Inflammatory macrophage treated with lipopolysaccharide for 1 hour (primary cell): ENCODE measurements at regions not wholly inside any gene's neighbourhood (a gene's known extent, or its start where the extent isn't known, plus 50 kb on each side); places are given as distances from the start of the nearest gene placed in this dataset.

ENCODE experiments used
- DNase-seq, 2 donors: peaks; one replicate each; pipeline ENCODE4 v3.0.0-alpha.2; 2020 to 2022

DNA sequence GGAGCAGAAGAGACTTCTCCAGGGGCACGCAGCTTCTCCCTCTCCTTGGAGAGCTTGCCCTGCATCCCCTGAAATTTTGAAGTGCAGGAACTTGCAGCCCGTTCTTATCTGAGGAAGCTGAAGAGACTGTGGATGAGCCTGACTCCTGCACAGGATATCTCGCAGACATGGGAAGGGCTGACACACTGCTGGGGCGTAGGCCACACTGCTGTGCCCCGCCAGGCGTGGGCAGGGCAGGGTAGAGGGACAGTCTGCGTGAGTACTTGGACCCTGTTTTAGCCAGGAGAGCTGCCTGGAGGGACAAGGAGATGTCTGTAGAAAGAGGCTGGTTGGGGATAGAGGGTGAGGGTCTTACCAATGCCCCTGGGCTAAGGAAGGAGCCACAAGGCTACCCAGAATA is 353.7 kb upstream of the NBEA start:
- no peak for DNase-seq

DNA sequence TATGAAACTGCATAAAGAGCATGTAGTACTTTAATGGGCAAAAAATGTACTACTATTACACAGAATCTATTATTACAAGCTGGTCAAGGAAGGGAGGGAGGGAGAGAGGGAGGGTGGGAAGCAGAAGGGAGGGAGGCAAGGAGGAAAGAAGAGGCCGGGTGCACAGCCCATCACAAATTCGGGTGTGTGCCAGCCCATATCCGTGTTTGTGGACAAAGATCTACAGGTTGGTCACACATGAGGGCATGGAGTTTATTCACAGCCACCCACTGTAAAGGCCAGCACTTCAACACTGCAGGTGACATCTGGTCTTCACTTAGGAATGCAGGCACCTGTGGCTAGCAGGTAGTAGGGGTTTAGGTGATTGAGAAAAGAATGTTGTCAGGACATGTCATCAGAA is 352.5 kb upstream of the NBEA start:
- DNase-seq: no peak

- DNase-seq: no peak
These were observed 350.9 kb upstream of the NBEA start for GRCh38 chr13:34591129-34591528.

DNA sequence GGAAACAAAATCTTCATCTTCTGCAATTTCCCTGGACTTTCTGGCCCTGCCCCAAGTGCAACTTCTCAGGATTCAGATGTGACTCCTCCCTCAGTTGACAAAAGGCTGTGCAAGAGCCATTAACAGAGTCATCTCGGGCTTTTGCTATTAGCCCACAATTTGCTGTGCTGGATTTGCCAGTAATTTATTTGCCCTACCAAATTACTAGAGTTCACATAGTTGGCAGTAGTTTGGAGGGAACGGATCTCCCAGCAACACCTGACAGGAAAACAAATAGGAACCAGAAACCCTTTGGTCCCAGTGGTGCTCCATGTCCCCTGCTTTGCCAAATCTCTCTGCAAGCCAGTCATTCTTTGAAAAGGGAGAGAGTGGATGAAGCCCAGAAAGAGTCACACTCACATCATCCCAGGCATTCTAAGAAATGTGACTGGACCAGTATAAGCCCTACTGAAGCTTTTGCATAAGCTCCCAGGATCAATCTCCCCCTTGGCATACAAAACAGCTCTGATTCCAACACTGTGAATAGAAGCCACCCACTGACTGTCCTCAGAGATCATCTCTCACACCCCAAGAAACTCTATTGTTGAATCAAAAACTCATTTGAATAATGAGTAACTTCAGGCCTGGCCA is 350.1 kb upstream of the NBEA start:
- no peak for DNase-seq

- no peak for DNase-seq
These were observed 348.4 kb upstream of the NBEA start for GRCh38 chr13:34593658-34594057.

GRCh38 chr13:34594507-34594906 is 347.6 kb upstream of the NBEA start:
- DNase-seq: no peak

DNA sequence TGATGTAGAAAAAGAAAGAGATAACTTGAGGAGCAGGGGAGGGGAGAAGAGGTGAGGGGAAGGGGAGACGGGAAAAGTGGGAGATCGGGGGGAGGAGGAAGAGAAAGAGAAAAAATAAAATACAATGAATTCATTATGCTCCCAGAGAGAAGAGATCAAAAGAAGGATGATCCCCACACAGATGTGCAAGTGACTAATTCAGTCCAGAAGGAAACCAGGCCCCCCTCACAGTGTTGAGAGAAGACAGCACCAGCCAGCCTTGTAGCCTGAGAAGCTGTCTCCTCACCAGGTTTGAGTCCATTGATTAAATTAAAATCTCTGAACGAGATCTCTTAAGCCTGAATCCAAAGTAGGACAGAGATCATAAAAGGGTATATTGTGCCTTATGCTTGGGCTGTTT is 333.7 kb upstream of the NBEA start:
- DNase-seq: no peak

DNA sequence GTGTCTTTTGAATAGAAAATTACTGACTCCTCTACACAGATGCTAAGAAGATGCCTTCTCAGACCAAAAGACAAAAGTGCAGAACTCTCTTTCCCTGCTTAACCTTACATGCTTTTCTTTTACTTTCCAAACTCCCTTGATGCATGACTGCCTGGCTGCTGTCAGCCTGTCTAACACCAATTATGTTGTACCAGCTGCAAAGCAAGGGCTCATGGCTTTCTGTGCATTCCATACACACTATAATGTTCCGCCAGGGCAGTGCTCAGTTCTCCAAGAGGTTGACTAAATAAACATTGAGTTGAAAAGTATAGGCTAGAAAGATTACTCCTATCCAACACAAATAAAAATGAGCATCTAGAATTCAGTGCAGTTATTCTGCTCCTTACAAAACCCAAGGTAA is 330.4 kb upstream of the NBEA start:
- DNase-seq: no peak

DNA sequence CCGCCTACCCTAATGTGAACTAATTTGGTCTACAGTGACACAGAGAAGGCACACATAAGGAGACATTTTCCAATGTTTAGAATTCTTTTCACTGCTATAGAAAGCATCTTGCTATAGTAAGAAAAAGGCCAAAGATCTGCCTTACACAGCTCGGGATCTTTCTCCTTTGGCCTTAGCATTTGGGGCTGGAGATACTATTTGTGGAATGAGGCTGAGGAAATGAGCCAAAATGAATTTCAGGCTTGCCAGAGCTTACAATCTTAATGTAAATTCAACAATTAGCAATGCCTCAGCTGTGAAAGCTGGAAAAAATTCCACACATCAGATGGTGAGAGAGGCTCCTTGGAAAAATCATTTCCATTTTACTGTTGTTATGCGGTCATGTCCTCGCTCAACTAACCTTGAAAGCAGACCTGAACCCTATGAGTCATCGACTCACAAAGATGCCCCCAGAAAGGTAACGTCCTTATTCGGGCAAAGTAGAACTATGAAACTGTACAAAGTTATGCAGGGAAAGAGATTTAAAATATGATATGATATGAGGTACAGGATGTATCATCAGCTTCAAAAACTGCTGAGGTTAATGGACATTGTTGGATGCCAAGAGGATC is 324.5 kb upstream of the NBEA start:
- DNase-seq: no peak

- no peak for DNase-seq
These were observed 323.4 kb upstream of the NBEA start for GRCh38 chr13:34618654-34619053.

DNA sequence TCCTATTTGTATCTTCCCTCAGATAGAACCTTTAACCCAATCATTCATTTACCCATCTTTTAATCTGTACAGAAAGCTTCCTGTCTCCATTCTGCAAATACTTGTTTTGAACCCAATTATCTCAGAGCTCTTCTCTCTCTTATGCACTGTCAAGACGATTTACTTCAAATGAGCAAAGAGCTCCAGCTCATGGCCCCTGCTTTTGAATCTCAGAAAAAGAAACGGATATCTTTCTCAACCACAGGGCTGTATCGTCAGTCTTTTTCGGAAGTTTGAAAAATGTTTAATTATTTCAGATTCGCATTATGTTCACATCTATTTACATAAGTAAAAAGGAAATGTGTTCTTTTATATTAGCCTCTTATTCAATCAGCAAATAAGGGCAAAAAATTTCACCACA is 322.7 kb upstream of the NBEA start:
- DNase-seq: no peak

DNA sequence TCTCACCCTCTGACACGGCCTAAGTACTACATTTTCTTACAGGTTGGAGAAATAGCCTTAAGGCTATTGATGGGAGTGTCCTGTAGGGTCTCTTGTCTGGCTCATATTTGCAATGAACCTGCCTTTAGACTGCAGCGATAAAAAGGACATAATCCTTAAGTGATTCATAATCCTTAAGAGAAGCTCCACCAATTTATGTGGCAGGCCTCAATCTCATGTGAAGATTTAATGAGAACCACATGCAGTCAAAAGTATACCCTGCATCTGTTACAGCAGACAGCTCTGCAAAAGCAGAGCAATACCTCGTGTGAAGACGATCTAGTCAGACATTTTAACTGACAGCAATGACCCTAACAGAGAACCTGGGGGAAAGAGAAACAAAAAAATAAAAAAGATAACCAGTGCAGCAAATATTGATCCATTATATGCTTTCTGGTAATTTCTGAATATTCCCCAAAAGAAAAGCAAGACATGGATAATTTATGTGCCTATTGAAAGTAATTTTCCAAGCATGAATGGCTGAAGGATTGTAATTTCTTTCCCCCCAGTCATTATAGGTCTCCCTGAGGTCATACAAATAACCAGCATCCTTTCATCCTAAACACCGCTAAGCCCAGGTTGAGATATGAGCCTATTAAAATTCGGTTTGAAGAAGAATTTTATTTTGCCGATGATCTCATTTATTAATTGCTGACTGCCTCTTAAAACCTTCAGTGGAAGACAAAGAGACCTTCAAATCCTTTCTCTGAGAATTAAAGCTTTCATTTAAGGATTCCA is 321.8 kb upstream of the NBEA start:
- no peak for DNase-seq

DNA sequence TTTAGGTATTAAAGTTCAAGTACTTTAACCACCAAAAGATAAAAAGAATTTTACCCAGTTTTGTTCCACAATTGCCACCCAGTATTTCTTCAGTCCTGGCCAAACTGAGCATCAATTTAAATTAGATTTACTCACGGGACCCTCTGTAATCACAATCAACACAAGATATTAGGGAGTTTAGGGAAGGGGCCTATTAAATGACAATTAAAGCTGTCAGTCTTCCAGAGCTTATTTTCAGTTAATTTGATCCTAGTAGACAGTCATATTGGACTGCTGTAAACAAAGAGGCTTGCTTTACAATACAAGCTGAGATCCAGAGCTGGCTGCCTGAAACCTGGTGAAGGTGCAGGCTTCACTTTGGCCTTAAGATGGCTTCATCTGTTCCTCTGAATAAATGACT is 321.2 kb upstream of the NBEA start:
- DNase-seq: no peak

DNA sequence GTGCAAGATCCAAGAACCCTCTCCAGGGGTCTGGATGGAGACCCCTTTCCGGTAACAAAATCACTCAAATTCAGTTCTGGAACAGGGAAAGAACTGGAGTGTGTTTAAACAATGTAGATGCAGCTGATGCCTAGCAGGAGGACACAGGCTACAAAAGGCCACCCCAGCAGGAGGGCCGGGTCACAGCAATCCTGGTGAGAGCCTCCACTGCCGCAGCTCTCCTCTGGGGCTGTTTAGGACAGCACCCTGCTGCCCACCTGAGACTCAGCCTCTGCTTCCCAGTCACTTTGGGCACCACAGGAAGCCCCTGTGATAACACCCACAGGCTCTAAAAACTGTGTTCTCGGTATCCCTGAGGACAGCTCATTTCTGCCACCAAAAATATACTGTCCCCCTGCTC is 318.7 kb upstream of the NBEA start:
- DNase-seq: no peak

DNA sequence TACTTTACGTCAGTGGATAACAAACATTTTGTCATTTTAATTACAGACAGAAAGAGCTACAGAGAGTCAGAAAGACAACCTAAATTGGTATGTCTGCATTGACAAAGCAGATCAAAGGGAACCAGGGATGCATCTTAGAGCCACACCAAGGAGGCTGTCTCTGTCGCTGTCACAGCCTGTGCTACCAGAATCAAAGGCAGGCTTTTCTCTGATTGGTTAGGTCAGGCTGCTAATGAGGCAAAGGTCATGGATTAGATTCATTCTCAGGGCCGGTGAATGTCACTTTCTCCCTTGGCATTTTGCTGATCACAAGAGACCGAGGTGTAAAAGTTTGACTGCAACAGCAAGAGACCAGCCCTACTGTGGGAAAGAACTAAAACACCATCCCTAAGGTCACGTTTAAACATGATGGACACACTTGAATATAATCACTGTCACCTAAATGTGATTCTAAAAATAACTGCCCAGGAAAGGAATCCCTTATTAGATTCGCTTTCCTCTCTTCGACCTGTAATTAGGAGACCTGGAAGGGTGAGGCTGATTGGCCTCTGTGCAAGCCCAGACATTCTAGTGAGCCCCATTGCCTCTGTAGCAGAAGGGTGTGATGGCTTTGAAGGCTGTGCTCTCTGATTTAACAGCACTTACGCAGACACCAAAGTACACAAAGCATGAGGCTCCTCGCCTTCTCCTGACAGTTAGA is 314.4 kb upstream of the NBEA start:
- no peak for DNase-seq

- DNase-seq: no peak
These were observed 313.8 kb upstream of the NBEA start for GRCh38 chr13:34628209-34628682.

- no peak for DNase-seq
These were observed 307.6 kb upstream of the NBEA start for GRCh38 chr13:34634448-34634847.

DNA sequence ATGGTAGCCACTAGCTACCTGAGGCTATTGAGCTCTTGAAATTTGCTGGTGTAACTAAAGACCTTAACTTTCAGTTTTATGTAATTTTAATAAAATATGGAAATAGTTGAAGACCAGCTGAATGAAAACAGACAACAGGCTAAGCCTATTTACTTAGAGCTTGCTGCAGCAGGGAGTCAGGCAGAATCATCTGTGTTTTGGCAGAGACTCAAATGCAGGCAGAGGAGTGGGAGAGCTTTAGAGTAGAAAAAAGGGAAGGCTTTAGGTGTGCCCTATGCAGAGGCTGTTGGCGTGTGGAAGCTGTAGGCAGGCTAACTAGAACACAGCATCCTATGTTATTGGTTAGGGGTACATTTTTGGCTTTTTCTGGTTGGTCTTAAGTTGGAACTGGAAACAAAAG is 304.9 kb upstream of the NBEA start:
- no peak for DNase-seq

- DNase-seq: no peak
These were observed 304.4 kb upstream of the NBEA start for GRCh38 chr13:34637636-34638035.

- no peak for DNase-seq
These were observed 303.2 kb upstream of the NBEA start for GRCh38 chr13:34638897-34639296.

DNA sequence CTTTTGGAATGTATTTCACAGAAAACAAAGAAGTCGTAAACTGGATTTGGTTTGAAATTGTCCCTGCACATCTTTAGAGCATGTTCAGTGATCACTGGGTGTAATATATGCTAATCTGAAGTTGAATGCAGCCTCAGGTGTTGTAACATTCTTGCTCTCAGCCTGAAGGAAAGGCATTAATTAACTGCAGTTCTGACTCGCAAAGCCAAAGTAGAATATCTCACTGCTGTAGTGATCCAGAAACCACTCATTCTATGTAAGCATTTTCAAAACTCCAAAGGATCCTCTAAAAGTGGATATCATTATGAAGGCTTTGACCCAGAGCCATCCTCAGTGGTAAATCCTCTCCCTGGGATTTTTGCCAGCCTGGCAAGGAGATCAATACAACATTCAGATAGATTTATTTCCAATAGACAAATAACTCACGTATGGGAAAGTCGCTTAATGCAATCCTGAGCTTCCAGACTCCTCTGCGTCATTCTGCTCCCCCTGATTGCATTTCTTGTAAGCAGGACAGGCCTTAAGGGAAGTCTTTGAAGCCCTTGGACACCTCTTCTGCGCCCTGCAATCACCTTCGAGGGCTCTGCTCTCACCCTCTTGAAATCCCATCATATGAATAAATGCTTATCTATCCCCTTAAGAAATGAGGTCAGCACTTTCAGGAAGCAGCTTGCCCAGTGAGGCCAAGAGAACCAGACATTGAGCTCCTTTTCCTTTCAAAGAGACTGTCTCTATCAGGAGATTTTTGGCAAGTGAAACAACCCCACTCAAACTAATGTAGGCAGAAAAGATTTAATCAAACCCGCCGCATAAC is 301.7 kb upstream of the NBEA start:
- DNase-seq: no peak

GRCh38 chr13:34640993-34641330 is 301.1 kb upstream of the NBEA start:
- no peak for DNase-seq
